GM21576 (cell line): ENCODE measurements at regions not wholly inside any gene's neighbourhood (a gene's known extent, or its start where the extent isn't known, plus 50 kb on each side); places are given as distances from the start of the nearest gene placed in this dataset.

ENCODE experiments used
- ATAC-seq: cut with Tn5 transposase; IDR thresholded peaks from one replicate; pipeline ENCODE4 v1.9.1; 2021; ENCODE audit warnings: mild to moderate bottlenecking, moderate library complexity; ENCODE audit not compliant: unreplicated experiment

GRCh38 chr3:13249664-13250390 is 170.3 kb downstream of the NUP210 start:
- ATAC-seq: no peak

GRCh38 chr3:13248640-13249039 is 171.5 kb downstream of the NUP210 start:
- no peak for ATAC-seq

DNA sequence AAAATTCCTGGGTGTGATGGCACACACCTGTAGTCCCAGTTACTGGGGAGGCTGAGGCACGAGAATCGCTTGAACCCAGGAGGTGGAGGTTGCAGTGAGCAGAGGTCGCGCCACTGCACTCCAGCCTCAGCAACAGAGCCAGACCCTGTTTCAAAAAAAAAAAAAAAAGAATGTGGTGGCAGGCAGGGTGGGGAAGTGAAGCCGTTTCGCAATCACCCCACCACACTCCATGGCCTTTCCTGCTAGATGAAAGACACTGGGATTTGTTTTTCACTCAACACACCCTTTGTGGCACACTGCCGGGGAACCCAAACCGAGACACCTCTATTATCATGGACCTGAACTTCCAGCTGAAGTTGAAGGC is 172.4 kb upstream of the IQSEC1 start:
- no peak for ATAC-seq

DNA sequence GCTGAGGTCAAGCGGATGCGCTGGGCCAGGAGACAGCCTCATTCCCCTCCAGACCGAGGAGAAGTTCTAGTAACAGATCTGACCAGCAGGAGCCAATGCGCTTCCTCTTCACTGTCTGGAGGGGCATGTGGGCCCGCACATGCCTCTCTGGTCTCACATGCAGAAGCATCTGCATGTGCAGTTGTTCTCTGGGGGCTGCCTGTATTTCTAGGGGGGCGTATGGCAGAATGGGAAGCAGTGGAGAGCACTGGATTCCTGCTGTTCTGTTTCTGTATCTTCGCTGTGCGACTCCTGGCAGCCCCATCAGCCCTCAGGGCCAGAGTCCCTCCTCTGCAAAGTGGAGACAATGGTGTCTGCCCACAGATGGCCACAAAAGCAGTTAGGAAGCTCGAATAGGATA is 170.4 kb upstream of the IQSEC1 start:
- ATAC-seq: no peak

GRCh38 chr3:13242364-13242737 is 169.1 kb upstream of the IQSEC1 start:
- ATAC-seq: no peak

DNA sequence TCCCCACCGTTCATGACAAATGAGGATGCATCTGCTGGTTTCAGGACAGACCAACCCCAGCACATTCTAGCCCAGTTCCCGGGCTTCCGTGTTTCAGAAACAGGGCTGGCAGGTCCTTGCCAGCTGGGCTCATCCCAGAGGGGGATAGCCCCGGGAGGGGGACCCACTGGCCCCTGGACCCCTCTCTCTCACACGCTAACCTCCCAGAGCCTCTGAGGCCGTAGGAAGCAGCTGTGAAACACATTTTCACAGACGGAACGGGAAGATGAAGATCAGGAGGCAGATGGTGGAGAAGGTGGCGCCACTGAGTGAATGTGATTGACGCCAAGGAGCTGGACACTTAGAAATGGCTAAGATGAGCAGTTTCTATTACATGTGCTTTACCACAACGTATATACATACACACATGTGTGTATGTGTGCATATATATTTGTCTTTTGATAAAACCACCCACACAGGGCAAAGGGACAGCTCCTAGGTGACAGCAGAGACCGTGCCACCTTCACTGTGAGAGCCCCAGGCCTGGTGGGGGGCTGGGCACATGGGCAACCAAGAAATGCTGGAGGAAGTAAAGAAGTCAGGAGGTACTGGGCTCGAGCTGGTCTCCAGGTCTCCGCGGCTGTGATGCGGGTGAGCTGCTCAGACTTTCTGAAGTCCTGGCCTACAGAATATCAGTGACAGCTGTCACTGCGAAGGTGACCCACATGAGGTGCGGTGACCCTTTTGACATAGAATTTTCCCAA is 168.6 kb upstream of the IQSEC1 start:
- ATAC-seq: no peak

DNA sequence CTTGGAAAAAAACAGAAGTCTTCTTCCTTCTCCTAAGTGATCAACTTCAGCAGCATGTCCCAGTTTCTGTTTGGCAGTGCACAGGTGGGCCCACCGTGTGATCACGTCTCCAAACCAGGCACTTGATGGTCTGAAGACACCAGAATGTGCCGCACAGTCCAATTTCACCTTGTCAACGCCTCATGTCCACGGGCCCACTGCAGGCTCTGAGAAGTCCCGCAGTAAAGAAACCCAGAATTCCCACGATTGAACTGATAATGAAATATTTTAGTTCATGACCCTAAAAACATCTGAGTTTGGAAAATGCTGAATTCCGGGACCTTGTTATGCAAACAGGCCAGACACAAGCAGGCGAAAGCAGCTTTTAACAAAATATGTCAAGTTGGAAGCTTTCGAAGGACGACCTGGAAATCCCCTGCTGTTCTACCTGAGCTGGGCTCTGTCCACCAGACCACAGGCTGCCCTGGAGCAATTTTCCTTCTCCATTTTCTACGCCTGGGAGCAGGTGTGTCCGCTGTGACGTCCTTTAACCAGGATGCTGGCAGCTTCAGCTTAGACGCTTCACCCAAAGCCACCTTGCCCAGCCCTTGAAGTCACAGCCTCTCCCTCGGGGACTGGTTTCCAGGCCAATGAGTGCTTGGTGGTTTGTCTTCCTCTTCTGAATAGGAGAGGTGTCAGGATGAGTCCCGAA is 167.8 kb upstream of the IQSEC1 start:
- ATAC-seq: no peak

DNA sequence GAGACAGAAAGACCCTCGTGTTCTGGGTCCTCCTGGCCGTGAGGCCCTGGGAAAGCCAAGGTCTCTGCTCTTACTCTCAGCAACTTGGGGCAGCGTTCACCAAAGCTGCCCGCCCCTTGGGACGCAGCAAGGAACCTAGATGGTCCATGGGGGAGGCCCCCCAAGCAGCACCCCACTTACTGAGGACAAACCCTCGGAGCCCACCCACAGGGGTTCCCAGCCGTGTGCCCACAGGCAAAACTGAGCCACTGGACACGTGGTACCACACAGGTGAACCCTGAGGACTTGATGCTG is 166.2 kb upstream of the IQSEC1 start:
- no peak for ATAC-seq

GRCh38 chr3:13238687-13239466 is 165.6 kb upstream of the IQSEC1 start:
- ATAC-seq: no peak

DNA sequence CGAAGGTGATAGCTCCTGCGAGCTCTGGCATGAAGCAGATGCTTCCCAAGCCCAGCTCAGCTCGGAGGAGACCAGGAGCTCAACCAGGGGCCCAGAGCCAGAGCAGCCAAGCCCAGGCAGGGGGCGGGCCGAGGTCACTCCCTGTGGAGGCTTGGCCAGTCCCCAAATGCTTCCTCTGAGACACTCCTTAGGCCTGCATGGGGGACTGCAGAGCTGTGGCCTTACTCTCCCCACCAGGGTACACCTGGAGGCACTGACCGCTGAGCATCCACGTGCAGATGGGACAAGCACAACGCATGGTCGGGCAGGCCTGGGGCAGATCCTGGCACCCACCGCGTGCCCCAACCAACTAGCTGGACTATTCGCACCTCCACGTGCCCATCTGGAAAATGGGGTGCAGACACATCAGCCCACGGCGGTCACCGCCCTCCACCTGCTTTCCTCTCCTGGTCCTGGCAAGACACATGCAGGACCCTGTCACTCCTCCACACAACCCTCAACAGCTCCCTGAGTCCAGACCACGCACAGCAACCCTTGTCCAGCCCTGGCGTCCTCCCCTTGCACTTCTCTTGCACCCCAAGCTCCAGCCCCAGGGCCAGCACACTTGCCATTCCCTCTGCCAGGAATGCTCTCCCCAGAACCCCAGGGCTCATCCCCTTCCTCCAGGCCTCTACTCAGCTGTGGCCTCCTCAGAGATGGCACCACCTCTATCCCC is 164.7 kb upstream of the IQSEC1 start:
- ATAC-seq: no peak

DNA sequence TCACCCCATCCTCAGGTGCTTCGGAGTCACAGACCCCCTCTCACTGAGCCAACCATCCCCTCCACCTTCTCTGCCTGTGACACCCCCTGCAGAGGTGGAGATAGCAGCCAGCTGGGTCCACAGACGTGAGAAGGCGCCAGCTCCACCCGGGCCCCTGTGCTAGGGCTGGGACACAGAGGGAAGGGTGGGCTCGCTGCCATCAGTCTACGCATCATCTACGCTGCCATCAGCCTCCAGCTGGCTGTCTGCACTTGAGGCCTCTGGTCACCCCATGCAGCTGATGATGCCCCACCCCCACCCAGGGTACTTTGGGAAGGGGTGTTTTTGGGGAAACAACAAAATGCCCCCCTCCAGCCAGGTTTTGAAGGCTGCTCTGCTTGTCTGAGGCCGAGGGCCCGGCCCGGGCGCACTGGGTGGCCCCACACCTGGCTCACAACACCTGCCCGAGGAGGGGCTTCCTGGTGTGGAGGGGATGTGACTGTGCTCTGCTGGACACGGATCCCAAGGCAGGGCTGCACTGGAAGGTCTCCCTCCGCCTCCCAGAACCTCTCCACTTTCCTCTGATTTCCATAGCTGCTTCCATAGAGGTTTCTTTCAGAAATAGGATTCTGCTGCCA is 163.4 kb upstream of the IQSEC1 start:
- ATAC-seq: no peak

GRCh38 chr3:13235897-13236296 is 162.7 kb upstream of the IQSEC1 start:
- ATAC-seq: no peak

DNA sequence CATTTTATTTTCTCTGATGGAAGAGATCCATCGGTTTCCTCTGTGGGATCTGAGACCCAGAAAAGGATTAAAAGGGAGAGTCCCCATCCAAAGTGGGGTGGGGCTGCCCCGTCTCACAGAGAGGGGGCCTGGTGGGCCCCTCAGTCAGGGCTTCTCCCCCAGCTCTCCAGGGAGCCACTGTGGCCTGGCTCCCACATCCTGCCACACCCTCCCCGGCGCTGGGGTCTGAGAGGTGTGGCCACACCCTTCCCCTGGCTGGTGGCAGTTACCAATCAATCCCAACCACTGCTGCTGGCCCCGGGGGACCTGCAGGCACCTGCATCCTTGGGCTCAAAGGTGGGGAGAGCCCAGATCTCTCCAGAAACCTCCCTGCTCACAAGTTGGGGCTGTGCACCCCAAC is 161.8 kb upstream of the IQSEC1 start:
- peak; percentile 61 for ATAC-seq

- ATAC-seq: no peak
Measured at GRCh38 chr3:13234666-13235065, 161.4 kb upstream of the IQSEC1 start.

DNA sequence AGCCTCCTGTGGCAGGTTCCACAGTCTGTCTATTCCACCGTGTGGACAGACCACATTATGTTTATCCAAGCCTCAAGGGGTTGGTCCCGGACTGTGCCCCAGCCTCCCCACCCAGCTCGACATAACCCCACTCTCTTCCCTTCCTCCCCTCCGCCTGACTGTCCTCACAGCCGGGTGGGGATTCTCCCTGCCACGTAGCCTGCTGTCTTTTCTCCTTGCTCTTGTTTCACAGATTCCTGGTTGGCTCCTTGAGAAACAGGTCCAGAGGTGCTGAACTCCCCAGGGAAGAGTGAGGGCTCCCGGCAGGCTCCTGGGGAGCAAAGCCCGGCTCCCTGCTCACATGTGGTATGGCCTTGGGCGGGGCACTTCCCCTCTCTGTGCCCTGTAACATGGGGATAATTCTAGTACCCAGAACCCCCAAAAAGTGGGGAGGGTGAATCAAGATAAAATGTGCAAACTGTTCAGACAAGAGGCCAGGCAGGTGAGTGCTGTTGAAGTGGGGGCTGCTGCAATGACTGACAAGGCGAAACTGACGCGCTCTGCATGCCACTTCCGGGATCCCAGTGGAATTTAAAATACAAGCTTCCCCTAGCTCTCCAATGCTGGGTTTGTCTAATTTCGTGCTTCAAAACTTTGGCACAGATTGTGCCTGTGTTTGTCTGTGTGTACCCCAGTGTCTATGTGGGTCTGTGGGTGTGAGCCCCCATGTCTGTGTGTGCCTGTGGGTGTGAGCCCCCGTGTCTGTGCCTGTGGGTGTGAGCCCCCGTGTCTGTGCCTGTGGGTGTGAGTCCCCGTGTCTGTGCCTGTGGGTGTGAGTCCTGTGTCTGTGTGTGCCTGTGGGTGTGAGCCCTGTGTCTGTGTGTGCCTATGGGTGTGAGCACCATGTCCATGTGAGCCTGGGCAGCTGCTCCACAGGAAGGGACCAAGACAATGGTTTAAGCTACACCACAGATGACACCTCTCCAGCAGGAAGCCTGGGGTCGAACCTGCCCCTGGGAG is 160.6 kb upstream of the IQSEC1 start:
- ATAC-seq: no peak

GRCh38 chr3:13231781-13232666 is 158.8 kb upstream of the IQSEC1 start:
- no peak for ATAC-seq

GRCh38 chr3:13229273-13229949 is 156.2 kb upstream of the IQSEC1 start:
- no peak for ATAC-seq

- ATAC-seq: no peak
Measured at GRCh38 chr3:13228584-13228983, 155.4 kb upstream of the IQSEC1 start.
